A673 (cell line): ENCODE measurements at regions not wholly inside any gene's neighbourhood (a gene's known extent, or its start where the extent isn't known, plus 50 kb on each side); places are given as distances from the start of the nearest gene placed in this dataset.

Experiments used
- CTCF ChIP-seq: fragments of 300-800, 200-600 bp; sonication (generic); conservative IDR thresholded peaks from 2 replicates; pipeline ENCODE4 v1.5.1; 2017; ENCODE audit warnings: low read depth, mild to moderate bottlenecking, antibody characterized with exemption, low read length, moderate library complexity, mixed read lengths
- EZH2 ChIP-seq: fragments of 200-600 bp; sonication (generic); IDR thresholded peaks from 2 replicates; pipeline ENCODE4 v1.6.1; 2017; ENCODE audit warnings: borderline replicate concordance, low read depth, mild to moderate bottlenecking, mixed read lengths, antibody characterized with exemption, low read length; ENCODE audit not compliant: poor library complexity, severe bottlenecking

GRCh38 chr7:47647918-47648250 lies 66.0 kb upstream of the TNS3 start:
- TF ChIP-seq CTCF (no peak), EZH2 (no peak)
